ENCODE measurements at regions not wholly inside any gene's neighbourhood (a gene's known extent, or its start where the extent isn't known, plus 50 kb on each side); places are given as distances from the start of the nearest gene placed in this dataset.

GRCh38 chr18:50475538-50476193, 84.2 kb upstream of the MAPK4 start:
- no peak for TF ChIP-seq POLR2A (IDR thresholded peaks at IDR 0.05; ENCODE audit: low read length)
- no peak for TF ChIP-seq GATA1 (IDR thresholded peaks at IDR 0.05; ENCODE audit: low read depth, low read length)
